K562 (cell line): ENCODE measurements at regions not wholly inside any gene's neighbourhood (a gene's known extent, or its start where the extent isn't known, plus 50 kb on each side); places are given as distances from the start of the nearest gene placed in this dataset.
A peak's percentile ranks its signal among the peaks of the same experiment; 100 is the strongest.
"Not testable (repeated sequence)": the region's sequence is repeated elsewhere in the genome, so short reads cannot be mapped to it uniquely, and the experiment has no call there.

ENCODE experiments used
- ATAC-seq: fragments of 200-7000 bp; cut with Tn5 transposase; 3 replicates; pipeline ENCODE4 v1.9.1; 2020; ENCODE audit warnings: moderate library complexity
- BruUV-seq: library from RNA; stranded (reverse); fragments of 400-500 nt; replicated peaks from 2 replicates; lab custom pipeline; 2021; lab: Mats Ljungman, UMichigan
- CTCF ChIA-PET: fragments of 300-600 bp; formaldehyde crosslinking; extraction: SDS; loops from one replicate; lab custom pipeline; 2021; ENCODE audit warnings: low intra/inter-chr PET ratio; lab: Yijun Ruan, JAX
- POLR2A ChIA-PET: fragments of 300-600, 350-650 bp; sonication (Branson Sonifier 250); formaldehyde crosslinking; extraction: SDS; loops from one replicate; lab custom pipeline; 2021; ENCODE audit warnings: antibody characterized with exemption, inconsistent platforms; lab: Yijun Ruan, JAX
- DNase-seq, 4 experiments: peaks; one replicate each; pipeline versions ENCODE4 v3.0.0 to v3.0.0-alpha.2; 2011 to 2018; ENCODE audit warnings: low spot score in 3 of 4, mixed read lengths in 3 of 4; ENCODE audit errors: extremely low read depth in 1 of 4
- FAIRE-seq: peaks from 2 replicates; lab custom pipeline; 2011; peaks lifted over from hg19 to GRCh38; lab: Jason Lieb, UNC
- H2AFZ ChIP-seq: 2 replicates; pipeline ENCODE4 v1.6.0; 2011; ENCODE audit warnings: low read depth, low read length, control low read depth, inconsistent platforms
- H3K27ac ChIP-seq: fragments of 200-600 bp; 3 replicates; pipeline ENCODE4 v1.8.0; 2011; ENCODE audit warnings: low read depth, mild to moderate bottlenecking, control low read depth, inconsistent platforms, low read length, moderate library complexity, mixed read lengths; ENCODE audit errors: extremely low read depth
- H3K27me3 ChIP-seq, 2 experiments: fragments of 300-600 bp in 1 of 2; 2 replicates in 1 of 2; 3 replicates in 1 of 2; pipeline versions ENCODE4 v1.6.0 to v1.8.0; 2011; ENCODE audit warnings: inconsistent platforms in 2 of 2, low read length in 2 of 2, mild to moderate bottlenecking in 1 of 2, mixed read lengths in 1 of 2, moderate library complexity in 1 of 2; ENCODE audit not compliant: control insufficient read depth in 2 of 2, insufficient read depth in 2 of 2
- H3K36me3 ChIP-seq: fragments of 300-600 bp; 3 replicates; pipeline ENCODE4 v1.8.0; 2011; ENCODE audit warnings: mild to moderate bottlenecking, low read length, inconsistent platforms; ENCODE audit not compliant: control insufficient read depth, insufficient read depth
- H3K4me1 ChIP-seq, 2 experiments: fragments of 200-600 bp in 1 of 2; replicated peaks in 1 of 2; 2 replicates in 1 of 2; 3 replicates in 1 of 2; pipeline versions ENCODE4 v1.5.1 to v1.8.0; 2011; ENCODE audit warnings: inconsistent platforms in 2 of 2, low read length in 2 of 2, mild to moderate bottlenecking in 1 of 2, mixed read lengths in 1 of 2, moderate library complexity in 1 of 2; ENCODE audit not compliant: control insufficient read depth in 2 of 2, insufficient read depth in 2 of 2
- H3K4me2 ChIP-seq: 2 replicates; pipeline ENCODE4 v1.6.1; 2011; ENCODE audit warnings: low read length, control low read depth, inconsistent platforms, mixed read lengths; ENCODE audit not compliant: insufficient read depth
- H3K4me3 ChIP-seq: fragments of 200-600 bp; sonication (generic), shearing (Covaris generic); 2 replicates; pipeline ENCODE4 v1.5.1; 2016; ENCODE audit warnings: control low read depth, inconsistent platforms
- H3K79me2 ChIP-seq: fragments of 200-600 bp; 3 replicates; pipeline ENCODE4 v1.8.0; 2011; ENCODE audit warnings: low read length, inconsistent platforms; ENCODE audit not compliant: control insufficient read depth, insufficient read depth
- H3K9ac ChIP-seq, 2 experiments: 2 replicates each; pipeline versions ENCODE4 v1.6.0 to v1.6.1; 2011; ENCODE audit warnings: low read depth in 2 of 2, low read length in 2 of 2, control low read depth in 1 of 2, inconsistent platforms in 1 of 2, mild to moderate bottlenecking in 1 of 2, mixed read lengths in 1 of 2; ENCODE audit not compliant: insufficient read depth in 1 of 2
- H3K9me1 ChIP-seq: one replicate; pipeline ENCODE4 v1.6.0; 2011; ENCODE audit warnings: inconsistent platforms, mild to moderate bottlenecking, low read length, moderate library complexity; ENCODE audit not compliant: control insufficient read depth, insufficient read depth
- H3K9me3 ChIP-seq: replicated peaks from 2 replicates; pipeline ENCODE4 v1.5.1; 2011; ENCODE audit warnings: low read depth, low read length, inconsistent platforms; ENCODE audit not compliant: control insufficient read depth, insufficient read depth
- H4K20me1 ChIP-seq: replicated peaks from 2 replicates; pipeline ENCODE4 v1.6.1; 2011; ENCODE audit warnings: low read length, inconsistent platforms, mixed read lengths; ENCODE audit not compliant: control insufficient read depth, insufficient read depth
- WGBS: fragments of 100-300 bp; shearing (Covaris generic); methylation state at CpG from one replicate; pipeline ENCODE4 v1.1.6; 2016; ENCODE audit warnings: low coverage, mixed read lengths; ENCODE audit not compliant: insufficient coverage; ENCODE audit errors: missing lambda C conversion rate; 5-methylcytosine and 5-hydroxymethylcytosine counted together
- in situ Hi-C: fragments of 300-500 bp; cut with MboI; formaldehyde crosslinking; loops from 4 replicates; pipeline ENCODE4 v1.15.0; 2018; ENCODE audit warnings: inconsistent platforms, mixed read lengths
- intact Hi-C: fragments of 100-400 bp; cut with micrococcal nuclease; formaldehyde crosslinking; loops from 2 replicates; pipeline ENCODE4 v1.14.2; 2022

GRCh38 chr10:48084446-48084845 is 84.9 kb upstream of the FAM25C start:
- H3K79me2 ChIP-seq, H4K20me1 ChIP-seq, ATAC-seq, H3K27ac ChIP-seq, H3K36me3 ChIP-seq, POLR2A ChIA-PET, H3K9me3 ChIP-seq, DNase-seq, H3K27me3 ChIP-seq, H3K4me1 ChIP-seq, H3K9ac ChIP-seq, intact Hi-C loops, BruUV-seq, FAIRE-seq, in situ Hi-C loops, H3K9me1 ChIP-seq, H2AFZ ChIP-seq, CTCF ChIA-PET, H3K4me3 ChIP-seq, H3K4me2 ChIP-seq: not testable (repeated sequence)
- WGBS: no CpG with 5 or more reads among the region's 1 CpG

- BruUV-seq, DNase-seq, H3K4me2 ChIP-seq, H3K9me3 ChIP-seq, FAIRE-seq, H3K4me3 ChIP-seq, H3K9ac ChIP-seq, in situ Hi-C loops, intact Hi-C loops, ATAC-seq, H3K79me2 ChIP-seq, H4K20me1 ChIP-seq, H2AFZ ChIP-seq, POLR2A ChIA-PET, CTCF ChIA-PET, H3K27me3 ChIP-seq, H3K9me1 ChIP-seq, H3K36me3 ChIP-seq, H3K27ac ChIP-seq, H3K4me1 ChIP-seq: not testable (repeated sequence)
- no CpG with 5 or more reads among the region's 2 CpGs for WGBS
Observed at GRCh38 chr10:48071228-48071627, 71.6 kb upstream of the FAM25C start.

- intact Hi-C loops, BruUV-seq, FAIRE-seq, H3K9ac ChIP-seq, H3K27me3 ChIP-seq, H3K79me2 ChIP-seq, H3K27ac ChIP-seq, CTCF ChIA-PET, H3K4me1 ChIP-seq, H3K4me2 ChIP-seq, H3K36me3 ChIP-seq, POLR2A ChIA-PET, H3K9me1 ChIP-seq, DNase-seq, H3K9me3 ChIP-seq, H3K4me3 ChIP-seq, H2AFZ ChIP-seq, H4K20me1 ChIP-seq: not testable (repeated sequence)
- in situ Hi-C loops: loop anchor here (5.0 kb wide), 1 partner anchor 1067 kb away; no protein-coding TSS in a partner anchor
- no CpG with 5 or more reads among the region's 10 CpGs for WGBS
- peak; percentile 97 for ATAC-seq
Observed at GRCh38 chr10:48063944-48064625, 64.5 kb upstream of the FAM25C start.

GRCh38 chr10:48055395-48055794 is 55.8 kb upstream of the FAM25C start:
- H2AFZ ChIP-seq, H3K36me3 ChIP-seq, POLR2A ChIA-PET, H3K4me3 ChIP-seq, H3K4me2 ChIP-seq, H3K27ac ChIP-seq, FAIRE-seq, H3K4me1 ChIP-seq, H3K9ac ChIP-seq, H4K20me1 ChIP-seq, ATAC-seq, H3K9me1 ChIP-seq, H3K79me2 ChIP-seq, CTCF ChIA-PET, H3K27me3 ChIP-seq, DNase-seq, H3K9me3 ChIP-seq, BruUV-seq, intact Hi-C loops, in situ Hi-C loops: not testable (repeated sequence)
- 0% methylated on average over 2 of the region's 3 CpGs for WGBS
